Liver (tissue), 8 donors: ENCODE measurements at regions not wholly inside any gene's neighbourhood (a gene's known extent, or its start where the extent isn't known, plus 50 kb on each side); places are given as distances from the start of the nearest gene placed in this dataset.

ENCODE experiments used
- DNase-seq: peaks from one replicate; pipeline ENCODE4 v3.0.0-alpha.2; 2017; ENCODE audit warnings: low spot score
- H3K27ac ChIP-seq, 2 donors: one replicate each; pipeline ENCODE4 v1.7.0; 2013; ENCODE audit warnings: inconsistent platforms in 2 of 2, low read length in 2 of 2, control low read depth in 1 of 2, low read depth in 1 of 2, mild to moderate bottlenecking in 1 of 2
- H3K27me3 ChIP-seq, 4 donors: one replicate each; pipeline versions ENCODE4 v1.6.1 to v1.7.0; 2013; ENCODE audit warnings: low read length in 3 of 4, inconsistent platforms in 1 of 4, mild to moderate bottlenecking in 1 of 4, moderate library complexity in 1 of 4; ENCODE audit not compliant: control insufficient read depth in 4 of 4, insufficient read depth in 4 of 4
- H3K36me3 ChIP-seq, 4 donors: one replicate each; pipeline versions ENCODE4 v1.6.1 to v1.7.0; 2013; ENCODE audit warnings: low read length in 3 of 4, mild to moderate bottlenecking in 3 of 4, low read depth in 1 of 4, moderate library complexity in 1 of 4; ENCODE audit not compliant: control insufficient read depth in 4 of 4, insufficient read depth in 3 of 4
- H3K4me1 ChIP-seq, 4 donors: one replicate each; pipeline versions ENCODE4 v1.6.1 to v1.7.0; 2013; ENCODE audit warnings: low read length in 3 of 4, mild to moderate bottlenecking in 3 of 4, moderate library complexity in 1 of 4; ENCODE audit not compliant: control insufficient read depth in 4 of 4, insufficient read depth in 4 of 4
- H3K4me3 ChIP-seq, 3 donors: one replicate each; pipeline versions ENCODE4 v1.6.1 to v1.7.0; 2013; ENCODE audit warnings: low read length in 3 of 3, control low read depth in 1 of 3, low read depth in 1 of 3, mild to moderate bottlenecking in 1 of 3
- H3K9ac ChIP-seq, 2 donors: one replicate each; pipeline ENCODE4 v1.7.0; 2013; ENCODE audit warnings: low read length in 2 of 2, mild to moderate bottlenecking in 2 of 2, moderate library complexity in 2 of 2, control low read depth in 1 of 2, low read depth in 1 of 2
- H3K9me3 ChIP-seq, 4 donors: one replicate each; pipeline versions ENCODE4 v1.6.1 to v1.7.0; 2013; ENCODE audit warnings: low read length in 3 of 4; ENCODE audit not compliant: control insufficient read depth in 4 of 4
- EGR1 ChIP-seq, 2 donors: IDR thresholded peaks; 2 replicates each; pipeline ENCODE4 v1.6.1; 2016 to 2018; ENCODE audit warnings: antibody characterized with exemption in 2 of 2, low read depth in 2 of 2
- FOXA1 ChIP-seq: IDR thresholded peaks from 2 replicates; pipeline ENCODE4 v1.6.1; 2016; ENCODE audit warnings: antibody characterized with exemption
- GABPA ChIP-seq, 2 donors: IDR thresholded peaks in 1 of 2; conservative IDR thresholded peaks in 1 of 2; 2 replicates each; pipeline ENCODE4 v1.6.1; 2016; ENCODE audit warnings: antibody characterized with exemption in 2 of 2, mild to moderate bottlenecking in 1 of 2, moderate library complexity in 1 of 2
- HNF4A ChIP-seq, 2 donors: conservative IDR thresholded peaks; 2 replicates each; pipeline ENCODE4 v1.6.1; 2016; ENCODE audit warnings: antibody characterized with exemption in 2 of 2, mild to moderate bottlenecking in 2 of 2
- HNF4G ChIP-seq: IDR thresholded peaks from 2 replicates; pipeline ENCODE4 v1.6.1; 2016; ENCODE audit warnings: antibody characterized with exemption
- JUND ChIP-seq, 2 donors: IDR thresholded peaks; 2 replicates each; pipeline ENCODE4 v1.6.1; 2016; ENCODE audit warnings: antibody characterized with exemption in 2 of 2
- MAX ChIP-seq: IDR thresholded peaks from 2 replicates; pipeline ENCODE4 v1.6.1; 2016; ENCODE audit warnings: antibody characterized with exemption
- NR2F2 ChIP-seq: IDR thresholded peaks from 2 replicates; pipeline ENCODE4 v1.6.1; 2016; ENCODE audit warnings: antibody characterized with exemption
- RAD21 ChIP-seq, 2 donors: IDR thresholded peaks; 2 replicates each; pipeline ENCODE4 v1.6.1; 2016; ENCODE audit warnings: antibody characterized with exemption in 2 of 2, mild to moderate bottlenecking in 2 of 2
- REST ChIP-seq: IDR thresholded peaks from 2 replicates; pipeline ENCODE4 v1.6.1; 2016; ENCODE audit warnings: antibody characterized with exemption, mild to moderate bottlenecking
- RXRA ChIP-seq, 2 donors: IDR thresholded peaks; 2 replicates each; pipeline ENCODE4 v1.6.1; 2017 to 2018; ENCODE audit warnings: antibody characterized with exemption in 2 of 2, mild to moderate bottlenecking in 1 of 2
- SP1 ChIP-seq: IDR thresholded peaks from 2 replicates; pipeline ENCODE4 v1.6.1; 2018; ENCODE audit warnings: antibody characterized with exemption, mild to moderate bottlenecking
- TAF1 ChIP-seq: conservative IDR thresholded peaks from 2 replicates; pipeline ENCODE4 v1.6.1; 2016; ENCODE audit warnings: antibody characterized with exemption, mild to moderate bottlenecking
- YY1 ChIP-seq: IDR thresholded peaks from 2 replicates; pipeline ENCODE4 v1.6.1; 2016; ENCODE audit warnings: antibody characterized with exemption, mild to moderate bottlenecking
- WGBS: extraction: QIAGEN DNeasy Blood & Tissue Kit; methylation state at CpG from one replicate; pipeline ENCODE4 v1.1.7; 2013; 5-methylcytosine and 5-hydroxymethylcytosine counted together
- TF ChIP-seq, protein P1 (sequence below): IDR thresholded peaks from 2 replicates; pipeline ENCODE4 v1.6.1; 2016; ENCODE audit warnings: antibody characterized with exemption
- TF ChIP-seq, protein P2 (sequence below): fragments of 150-350 bp; IDR thresholded peaks from 2 replicates; pipeline ENCODE4 v1.5.1; 2017; ENCODE audit warnings: improper control_type of control experiment, low read depth, low read length; ENCODE audit not compliant: missing input control
- TF ChIP-seq, protein P3 (sequence below): IDR thresholded peaks from 2 replicates; pipeline ENCODE4 v1.6.1; 2016; ENCODE audit warnings: antibody characterized with exemption
- donor health status: healthy.
- donor health status: healthy.
- donor health status: healthy.
- donor health status: healthy.
- donor health status: healthy.

GRCh38 chr4:186858355-186858754 is 134.7 kb upstream of the FAT1 start:
- DNase-seq: no peak
- H3K4me3 ChIP-seq: no peak overlapping the region
- H3K4me1 ChIP-seq: no peaks in the 10 kb centered on the region
- H3K36me3 ChIP-seq: no peaks in the 10 kb centered on the region
- H3K27me3 ChIP-seq: no peaks in the 10 kb centered on the region
- no peak overlapping the region for H3K27ac ChIP-seq
- WGBS: 64% methylated on average over 1 of the region's 1 CpG
- no peak overlapping the region for H3K9ac ChIP-seq
- H3K9me3 ChIP-seq: no peaks in the 10 kb centered on the region
- TF ChIP-seq MAX: no peak
- TF ChIP-seq SP1: no peak
- TF ChIP-seq FOXA1: no peak
- no peak for TF ChIP-seq YY1
- TF ChIP-seq RAD21 (IDR thresholded peaks at IDR 0.05): no peak
- TF ChIP-seq, protein P1, sequence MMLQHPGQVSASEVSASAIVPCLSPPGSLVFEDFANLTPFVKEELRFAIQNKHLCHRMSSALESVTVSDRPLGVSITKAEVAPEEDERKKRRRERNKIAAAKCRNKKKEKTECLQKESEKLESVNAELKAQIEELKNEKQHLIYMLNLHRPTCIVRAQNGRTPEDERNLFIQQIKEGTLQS: no peak

GRCh38 chr4:186859420-186859819 is 135.8 kb upstream of the FAT1 start:
- Histone ChIP-seq H3K4me1 (no peaks in the 10 kb centered on the region), H3K36me3 (no peaks in the 10 kb centered on the region), H3K9ac (no peak overlapping the region), H3K27ac (no peak overlapping the region), H3K27me3 (no peaks in the 10 kb centered on the region), H3K4me3 (no peak overlapping the region), H3K9me3 (no peaks in the 10 kb centered on the region)
- 88% methylated on average over 1 of the region's 1 CpG for WGBS
- TF ChIP-seq FOXA1 (no peak), GABPA (IDR thresholded peaks at IDR 0.05 in 1 of 2, conservative IDR thresholded peaks at IDR 0.05 in 1 of 2) (no peak), HNF4G (no peak), REST (no peak), TAF1 (no peak), HNF4A (conservative IDR thresholded peaks at IDR 0.05) (no peak), MAX (no peak), SP1 (no peak), RAD21 (IDR thresholded peaks at IDR 0.05) (no peak), JUND (IDR thresholded peaks at IDR 0.05) (no peak), EGR1 (IDR thresholded peaks at IDR 0.05; ENCODE audit: low read depth in 2 of 2) (no peak), YY1 (no peak), NR2F2 (no peak), RXRA (IDR thresholded peaks at IDR 0.05) (no peak)
- TF ChIP-seq, protein P1: no peak
- TF ChIP-seq, protein P2, sequence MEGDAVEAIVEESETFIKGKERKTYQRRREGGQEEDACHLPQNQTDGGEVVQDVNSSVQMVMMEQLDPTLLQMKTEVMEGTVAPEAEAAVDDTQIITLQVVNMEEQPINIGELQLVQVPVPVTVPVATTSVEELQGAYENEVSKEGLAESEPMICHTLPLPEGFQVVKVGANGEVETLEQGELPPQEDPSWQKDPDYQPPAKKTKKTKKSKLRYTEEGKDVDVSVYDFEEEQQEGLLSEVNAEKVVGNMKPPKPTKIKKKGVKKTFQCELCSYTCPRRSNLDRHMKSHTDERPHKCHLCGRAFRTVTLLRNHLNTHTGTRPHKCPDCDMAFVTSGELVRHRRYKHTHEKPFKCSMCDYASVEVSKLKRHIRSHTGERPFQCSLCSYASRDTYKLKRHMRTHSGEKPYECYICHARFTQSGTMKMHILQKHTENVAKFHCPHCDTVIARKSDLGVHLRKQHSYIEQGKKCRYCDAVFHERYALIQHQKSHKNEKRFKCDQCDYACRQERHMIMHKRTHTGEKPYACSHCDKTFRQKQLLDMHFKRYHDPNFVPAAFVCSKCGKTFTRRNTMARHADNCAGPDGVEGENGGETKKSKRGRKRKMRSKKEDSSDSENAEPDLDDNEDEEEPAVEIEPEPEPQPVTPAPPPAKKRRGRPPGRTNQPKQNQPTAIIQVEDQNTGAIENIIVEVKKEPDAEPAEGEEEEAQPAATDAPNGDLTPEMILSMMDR: no peak
- TF ChIP-seq, protein P3, sequence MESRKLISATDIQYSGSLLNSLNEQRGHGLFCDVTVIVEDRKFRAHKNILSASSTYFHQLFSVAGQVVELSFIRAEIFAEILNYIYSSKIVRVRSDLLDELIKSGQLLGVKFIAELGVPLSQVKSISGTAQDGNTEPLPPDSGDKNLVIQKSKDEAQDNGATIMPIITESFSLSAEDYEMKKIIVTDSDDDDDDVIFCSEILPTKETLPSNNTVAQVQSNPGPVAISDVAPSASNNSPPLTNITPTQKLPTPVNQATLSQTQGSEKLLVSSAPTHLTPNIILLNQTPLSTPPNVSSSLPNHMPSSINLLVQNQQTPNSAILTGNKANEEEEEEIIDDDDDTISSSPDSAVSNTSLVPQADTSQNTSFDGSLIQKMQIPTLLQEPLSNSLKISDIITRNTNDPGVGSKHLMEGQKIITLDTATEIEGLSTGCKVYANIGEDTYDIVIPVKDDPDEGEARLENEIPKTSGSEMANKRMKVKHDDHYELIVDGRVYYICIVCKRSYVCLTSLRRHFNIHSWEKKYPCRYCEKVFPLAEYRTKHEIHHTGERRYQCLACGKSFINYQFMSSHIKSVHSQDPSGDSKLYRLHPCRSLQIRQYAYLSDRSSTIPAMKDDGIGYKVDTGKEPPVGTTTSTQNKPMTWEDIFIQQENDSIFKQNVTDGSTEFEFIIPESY: no peak
- DNase-seq: no peak
